ENCODE measurements at regions not wholly inside any gene's neighbourhood (a gene's known extent, or its start where the extent isn't known, plus 50 kb on each side); places are given as distances from the start of the nearest gene placed in this dataset.

DNA sequence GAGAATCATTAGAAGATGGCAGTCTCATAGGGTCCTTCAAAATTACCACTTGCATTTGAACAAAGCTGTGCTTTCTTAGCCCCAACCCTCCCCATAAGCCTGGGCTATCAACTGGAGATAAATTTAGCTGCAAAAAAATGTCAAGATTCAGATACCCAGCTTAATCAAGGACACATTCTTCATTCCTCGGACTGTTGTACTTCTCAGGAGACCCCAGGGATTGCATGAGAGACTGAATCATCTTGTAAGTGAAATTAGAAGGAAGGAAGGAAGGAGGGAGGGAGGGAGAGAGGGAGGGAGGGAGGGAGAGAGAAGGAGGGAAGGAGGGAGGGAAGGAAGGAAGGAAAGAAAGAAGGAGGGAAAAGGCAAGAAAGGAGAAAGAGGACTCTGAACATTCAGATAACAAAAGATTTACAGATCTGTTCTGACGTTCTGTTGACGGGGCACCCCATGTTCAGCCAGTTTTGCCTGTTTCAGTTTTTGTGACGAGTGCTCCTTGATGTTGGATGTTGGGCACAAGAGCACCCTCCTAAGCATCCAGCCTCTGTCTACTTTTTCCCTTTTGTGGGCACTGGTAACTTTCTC lies 498.7 kb downstream of the PREX1 start:
- TF ChIP-seq CTCF (IDR thresholded peaks at IDR 0.05) (no peak), POLR2A (IDR thresholded peaks at IDR 0.05; ENCODE audit: low read depth) (no peak), POLR2AphosphoS5 (IDR thresholded peaks at IDR 0.05) (no peak), EP300 (IDR thresholded peaks at IDR 0.05) (no peak)
